Astrocyte (in vitro differentiated cells and primary cell): ENCODE measurements at regions not wholly inside any gene's neighbourhood (a gene's known extent, or its start where the extent isn't known, plus 50 kb on each side); places are given as distances from the start of the nearest gene placed in this dataset.

Experiments used
- EZH2 ChIP-seq: IDR thresholded peaks from 2 replicates; pipeline ENCODE4 v1.6.1; 2012; ENCODE audit warnings: mild to moderate bottlenecking, low read length, inconsistent platforms; ENCODE audit not compliant: insufficient read depth
- TF ChIP-seq, protein P1 (sequence below): IDR thresholded peaks from 2 replicates; pipeline ENCODE4 v1.5.1; 2011; ENCODE audit warnings: low read depth, mild to moderate bottlenecking, inconsistent platforms, low read length, moderate library complexity; ENCODE audit not compliant: insufficient read depth

DNA sequence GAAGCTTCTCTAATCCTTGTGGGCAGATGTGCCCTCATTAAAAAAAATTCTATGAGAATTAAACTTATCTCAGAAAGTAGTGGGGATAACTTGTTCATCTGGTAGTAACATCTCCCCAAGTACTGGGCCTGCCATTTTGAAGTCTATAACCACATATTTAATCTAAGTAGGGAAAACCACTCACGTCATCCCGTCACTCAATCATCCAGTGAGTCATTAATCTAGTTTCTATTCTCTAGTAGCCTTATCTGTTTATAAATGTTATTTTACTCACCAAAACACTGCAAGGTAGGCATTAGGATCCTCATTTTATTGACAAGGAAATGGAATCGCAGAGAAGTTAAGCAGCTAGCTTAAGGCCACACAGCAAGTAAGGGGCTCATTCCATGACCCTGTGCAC is 221.9 kb downstream of the ATG4C start:
- TF ChIP-seq, protein P1, sequence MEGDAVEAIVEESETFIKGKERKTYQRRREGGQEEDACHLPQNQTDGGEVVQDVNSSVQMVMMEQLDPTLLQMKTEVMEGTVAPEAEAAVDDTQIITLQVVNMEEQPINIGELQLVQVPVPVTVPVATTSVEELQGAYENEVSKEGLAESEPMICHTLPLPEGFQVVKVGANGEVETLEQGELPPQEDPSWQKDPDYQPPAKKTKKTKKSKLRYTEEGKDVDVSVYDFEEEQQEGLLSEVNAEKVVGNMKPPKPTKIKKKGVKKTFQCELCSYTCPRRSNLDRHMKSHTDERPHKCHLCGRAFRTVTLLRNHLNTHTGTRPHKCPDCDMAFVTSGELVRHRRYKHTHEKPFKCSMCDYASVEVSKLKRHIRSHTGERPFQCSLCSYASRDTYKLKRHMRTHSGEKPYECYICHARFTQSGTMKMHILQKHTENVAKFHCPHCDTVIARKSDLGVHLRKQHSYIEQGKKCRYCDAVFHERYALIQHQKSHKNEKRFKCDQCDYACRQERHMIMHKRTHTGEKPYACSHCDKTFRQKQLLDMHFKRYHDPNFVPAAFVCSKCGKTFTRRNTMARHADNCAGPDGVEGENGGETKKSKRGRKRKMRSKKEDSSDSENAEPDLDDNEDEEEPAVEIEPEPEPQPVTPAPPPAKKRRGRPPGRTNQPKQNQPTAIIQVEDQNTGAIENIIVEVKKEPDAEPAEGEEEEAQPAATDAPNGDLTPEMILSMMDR: no peak
- no peak for TF ChIP-seq EZH2
